Sigmoid colon (tissue), 3 donors: ENCODE measurements at regions not wholly inside any gene's neighbourhood (a gene's known extent, or its start where the extent isn't known, plus 50 kb on each side); places are given as distances from the start of the nearest gene placed in this dataset.

Experiments
- CTCF ChIP-seq, 4 experiments: fragments of 450-650 bp in 3 of 4; fragments of 200-600 bp in 1 of 4; IDR thresholded peaks; one replicate each; pipeline ENCODE4 v1.5.1; 2016 to 2019; ENCODE audit warnings: antibody characterized with exemption in 4 of 4, mild to moderate bottlenecking in 3 of 4, moderate library complexity in 2 of 4
- POLR2A ChIP-seq, 2 donors: fragments of 450-650 bp; IDR thresholded peaks; one replicate each; pipeline ENCODE4 v1.6.1; 2016; ENCODE audit warnings: antibody characterized with exemption in 2 of 2, mild to moderate bottlenecking in 2 of 2, moderate library complexity in 2 of 2

- TF ChIP-seq POLR2A (IDR thresholded peaks at IDR 0.05): no peak
- no peak for TF ChIP-seq CTCF (IDR thresholded peaks at IDR 0.05)
These were observed 1074.7 kb downstream of the MAT2B start for GRCh38 chr5:164580155-164580554.
